Activated T-helper 17 cell treated with anti-CD3 and anti-CD28 coated beads, Interleukin-2, amount 50 U/mL, for 72 hours (primary cell): ENCODE measurements at regions not wholly inside any gene's neighbourhood (a gene's known extent, or its start where the extent isn't known, plus 50 kb on each side); places are given as distances from the start of the nearest gene placed in this dataset.

ENCODE experiments used
- ATAC-seq: fragments of 150-1000 bp; cut with Tn5 transposase; replicated peaks from 2 replicates; pipeline ENCODE4 v1.10.0; 2021; ENCODE audit warnings: mild to moderate bottlenecking, moderate library complexity
- H3K27ac Mint-ChIP-seq: one replicate; pipeline ENCODE4 v1.8.0; 2022; ENCODE audit warnings: mixed read lengths
- H3K27me3 Mint-ChIP-seq: one replicate; pipeline ENCODE4 v1.8.0; 2022; ENCODE audit warnings: mixed read lengths
- H3K36me3 Mint-ChIP-seq: one replicate; pipeline ENCODE4 v1.8.0; 2022; ENCODE audit warnings: low read depth, mild to moderate bottlenecking, mixed read lengths
- H3K4me1 Mint-ChIP-seq: one replicate; pipeline ENCODE4 v1.8.0; 2022; ENCODE audit warnings: mixed read lengths
- H3K4me3 Mint-ChIP-seq: one replicate; pipeline ENCODE4 v1.8.0; 2022; ENCODE audit warnings: mild to moderate bottlenecking, mixed read lengths
- H3K9me3 Mint-ChIP-seq: one replicate; pipeline ENCODE4 v1.8.0; 2022; ENCODE audit warnings: mixed read lengths

DNA sequence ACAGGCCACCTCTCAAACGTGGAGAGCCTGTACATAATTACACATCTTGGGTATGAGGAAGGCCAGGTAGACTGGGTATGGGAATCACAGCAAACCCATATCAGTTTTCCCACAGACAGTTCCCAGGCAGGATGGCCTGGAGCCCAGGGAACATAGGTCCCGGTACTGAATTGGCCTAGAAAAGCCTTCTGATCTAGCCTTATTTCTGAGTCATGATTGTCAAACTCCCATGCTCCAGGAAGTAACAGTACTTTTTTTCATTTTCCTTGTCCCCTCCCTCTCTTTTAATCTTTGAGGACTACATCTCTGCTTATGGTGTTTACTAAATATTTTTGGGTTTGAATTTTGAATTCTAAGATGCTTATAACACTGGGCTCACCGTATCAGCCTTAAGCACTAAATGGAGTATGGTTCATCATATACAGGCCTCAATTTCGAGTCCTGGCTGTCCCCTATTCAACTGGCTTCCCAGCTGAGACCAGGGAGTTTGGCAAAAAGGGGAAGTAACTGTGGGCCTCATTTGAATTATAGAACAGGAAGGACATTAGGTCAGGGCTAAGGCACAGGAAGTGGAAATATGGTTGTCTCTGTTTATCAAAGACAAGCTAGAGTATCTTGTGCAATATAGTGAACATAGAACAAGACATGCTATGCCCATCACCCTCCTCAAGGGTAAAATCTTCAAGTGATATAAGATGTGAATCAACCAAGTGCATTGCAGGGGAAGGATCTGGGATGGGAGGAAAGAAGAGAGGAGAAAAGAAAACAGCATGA is 494.6 kb downstream of the NTRK3 start:
- peaks cover 7% of the 10 kb centered on the region for H3K27me3 Mint-ChIP-seq
- ATAC-seq: no peak

DNA sequence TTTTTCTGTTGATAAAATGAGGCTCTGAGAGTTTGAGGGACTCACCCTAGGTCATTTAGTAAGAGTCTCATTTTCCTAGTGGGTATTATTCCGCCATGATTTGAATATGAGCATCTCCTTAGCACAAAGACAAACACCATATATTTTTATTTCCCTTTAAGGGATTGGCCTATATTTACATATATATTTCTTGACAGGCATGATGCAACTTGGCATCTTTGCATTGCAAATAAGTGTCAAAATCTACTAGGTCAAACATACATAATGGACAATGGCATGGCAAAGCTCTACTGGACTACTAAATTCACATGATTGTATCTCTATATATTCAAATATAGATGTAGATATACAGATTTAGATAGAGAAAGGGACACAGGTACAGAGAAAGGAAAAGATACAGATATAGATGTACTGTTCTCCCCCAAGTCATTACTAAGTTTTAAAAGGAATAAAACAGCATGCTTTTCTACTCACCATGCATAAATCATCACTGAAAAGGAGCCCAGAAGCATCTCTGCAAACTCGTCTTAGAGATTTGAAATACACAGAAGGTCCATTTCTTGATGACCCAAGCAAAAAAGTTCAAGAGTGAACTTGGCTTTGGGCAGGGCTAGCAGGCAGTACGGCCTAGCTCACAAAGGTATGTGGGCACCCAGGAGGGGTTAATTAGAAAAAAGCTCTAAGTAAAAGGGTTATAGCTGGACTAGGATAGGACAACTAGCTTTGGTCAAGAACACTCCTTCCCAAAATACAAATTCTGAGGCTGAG is 495.8 kb downstream of the NTRK3 start:
- Mint-ChIP-seq H3K9me3 (peaks cover 4% of the 10 kb centered on the region), H3K4me3 (no peak overlapping the region), H3K27me3 (peaks cover 5% of the 10 kb centered on the region), H3K36me3 (no peaks in the 10 kb centered on the region), H3K27ac (no peak overlapping the region), H3K4me1 (peaks cover 11% of the 10 kb centered on the region)
- ATAC-seq: no peak

More for the DNA sequence above, 494.6 kb downstream of the NTRK3 start:
- Mint-ChIP-seq H3K4me3 (no peak overlapping the region), H3K9me3 (peaks cover 4% of the 10 kb centered on the region), H3K36me3 (no peaks in the 10 kb centered on the region), H3K27ac (peak overlapping the region; percentile 14), H3K4me1 (peaks cover 11% of the 10 kb centered on the region)

DNA sequence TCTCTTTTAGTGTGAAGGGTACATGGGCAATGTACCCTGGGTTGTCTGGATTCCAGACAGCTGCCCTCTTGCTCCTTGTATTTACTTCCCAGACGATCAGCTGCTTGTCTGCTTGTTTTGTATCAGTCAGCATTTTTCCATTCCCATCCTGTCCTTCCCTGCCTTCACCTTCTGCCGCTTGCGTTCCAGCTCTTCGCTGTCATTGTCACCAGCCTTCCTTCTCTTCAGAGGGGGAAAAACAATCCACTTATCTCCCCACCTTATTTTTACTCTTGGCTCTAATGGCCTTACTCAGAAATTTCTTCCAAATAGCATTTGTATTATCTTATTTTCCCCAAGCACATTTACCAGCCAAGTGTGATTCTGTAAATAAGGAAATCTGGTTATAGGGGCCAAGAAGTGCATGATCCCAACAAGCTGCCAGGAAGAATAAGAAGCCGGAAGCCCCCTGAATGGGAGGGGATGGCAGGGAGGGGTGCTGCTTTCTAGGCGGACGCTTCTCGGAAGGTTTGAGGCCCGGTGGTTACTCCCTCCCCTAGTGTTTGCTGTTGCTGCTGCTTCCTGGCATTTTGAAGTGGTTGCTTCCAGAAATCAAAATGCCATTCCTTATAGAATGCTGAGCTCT is 497.6 kb downstream of the NTRK3 start:
- no peak for ATAC-seq
- Mint-ChIP-seq H3K4me3 (no peak overlapping the region), H3K4me1 (peaks cover 11% of the 10 kb centered on the region), H3K36me3 (no peaks in the 10 kb centered on the region), H3K9me3 (peaks cover 4% of the 10 kb centered on the region), H3K27ac (no peak overlapping the region), H3K27me3 (peaks cover 5% of the 10 kb centered on the region)

DNA sequence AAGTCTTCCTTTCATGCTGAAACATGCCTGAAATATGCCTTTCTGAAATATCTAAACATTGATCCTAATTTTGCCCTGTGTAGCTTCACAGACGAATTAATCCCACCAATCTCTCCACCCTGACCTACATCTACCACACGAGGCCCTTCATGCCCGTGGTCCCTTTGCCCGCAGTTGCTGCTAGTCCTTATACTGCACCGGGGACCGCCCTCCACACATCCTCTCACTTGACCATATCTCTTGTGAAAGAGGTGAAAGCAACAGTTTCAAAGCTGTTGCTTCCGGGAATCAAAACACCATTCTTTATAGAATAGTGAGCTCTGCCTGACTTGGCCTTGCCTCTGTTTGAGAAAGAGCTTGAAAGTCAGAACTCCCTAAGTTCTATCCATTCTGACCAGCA is 499.5 kb downstream of the NTRK3 start:
- Mint-ChIP-seq H3K27ac (no peak overlapping the region), H3K4me3 (no peak overlapping the region), H3K27me3 (peaks cover 5% of the 10 kb centered on the region), H3K9me3 (peaks cover 4% of the 10 kb centered on the region), H3K36me3 (no peaks in the 10 kb centered on the region), H3K4me1 (peaks cover 10% of the 10 kb centered on the region)
- no peak for ATAC-seq

DNA sequence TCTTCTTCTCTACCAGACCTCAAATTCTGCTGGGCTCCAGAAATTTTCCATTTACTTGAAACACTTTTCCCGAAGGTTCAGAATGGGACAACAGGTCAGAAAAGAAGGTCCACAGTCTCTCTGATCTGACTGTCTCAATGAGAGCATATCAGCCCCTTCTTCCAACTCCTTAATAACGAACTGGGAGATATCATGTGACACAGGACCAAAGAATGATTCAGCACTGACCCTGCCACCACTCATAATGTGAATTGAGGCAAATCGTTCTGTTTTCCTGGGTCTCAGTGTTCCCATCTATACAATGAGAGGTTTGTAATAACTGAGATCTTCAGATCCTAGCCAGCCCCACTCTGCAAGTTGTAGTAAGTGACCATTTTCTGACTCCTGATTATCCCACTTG is 500.5 kb downstream of the NTRK3 start:
- peaks cover 5% of the 10 kb centered on the region for H3K27me3 Mint-ChIP-seq
- ATAC-seq: no peak
- H3K4me1 Mint-ChIP-seq: peaks cover under 1% of the 10 kb centered on the region
- no peak overlapping the region for H3K4me3 Mint-ChIP-seq
- H3K27ac Mint-ChIP-seq: no peak overlapping the region
- H3K36me3 Mint-ChIP-seq: no peaks in the 10 kb centered on the region
- H3K9me3 Mint-ChIP-seq: peaks cover 4% of the 10 kb centered on the region

DNA sequence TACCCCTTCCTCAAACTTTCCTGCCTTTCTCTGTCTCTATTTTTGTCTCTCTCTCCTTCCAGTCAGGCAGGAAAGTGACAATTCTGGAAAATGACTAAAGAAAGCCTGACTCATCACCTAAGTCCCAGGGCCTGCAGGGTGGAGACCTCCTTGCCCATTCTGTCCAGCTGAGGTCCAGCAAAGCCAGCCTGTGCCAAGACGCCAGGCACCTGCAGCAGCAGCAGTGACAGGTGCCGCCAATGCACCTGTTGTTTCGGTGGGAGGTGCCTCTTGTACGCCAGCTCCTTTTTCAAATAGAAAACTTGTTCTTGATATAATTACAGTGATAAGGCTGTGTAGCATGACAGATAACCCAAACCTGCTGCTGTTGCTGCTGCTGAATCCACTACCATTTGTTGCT is 501.3 kb downstream of the NTRK3 start:
- no peak for ATAC-seq
- no peaks in the 10 kb centered on the region for H3K36me3 Mint-ChIP-seq
- H3K27ac Mint-ChIP-seq: no peak overlapping the region

DNA sequence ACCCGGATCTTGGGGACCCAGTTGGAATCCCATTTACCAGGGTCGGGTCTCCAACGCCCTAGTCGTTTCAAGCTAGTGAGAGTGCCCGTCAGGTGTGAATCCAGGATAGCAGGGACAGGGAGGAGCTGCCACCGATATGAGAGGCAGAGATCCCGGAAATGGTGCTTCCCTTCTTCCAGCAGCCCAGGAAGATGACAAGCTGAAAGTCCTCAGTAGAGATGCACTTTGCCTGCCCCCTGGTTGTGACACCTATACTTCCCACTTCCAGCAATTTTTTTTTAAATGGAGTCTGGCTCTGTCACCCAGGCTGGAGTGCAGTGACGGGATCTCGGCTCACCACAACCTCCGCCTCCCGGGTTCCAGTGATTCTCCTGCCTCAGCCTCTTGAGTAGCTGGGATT is 503.0 kb downstream of the NTRK3 start:
- H3K27me3 Mint-ChIP-seq: peaks cover 6% of the 10 kb centered on the region
- H3K27ac Mint-ChIP-seq: no peak overlapping the region
- no peaks in the 10 kb centered on the region for H3K4me1 Mint-ChIP-seq
- no peaks in the 10 kb centered on the region for H3K36me3 Mint-ChIP-seq
- peaks cover 4% of the 10 kb centered on the region for H3K9me3 Mint-ChIP-seq
- no peak overlapping the region for H3K4me3 Mint-ChIP-seq
- ATAC-seq: no peak

More for the DNA sequence above, 501.3 kb downstream of the NTRK3 start:
- H3K4me3 Mint-ChIP-seq: no peak overlapping the region
- H3K4me1 Mint-ChIP-seq: no peaks in the 10 kb centered on the region
- H3K27me3 Mint-ChIP-seq: peaks cover 5% of the 10 kb centered on the region
- H3K9me3 Mint-ChIP-seq: peaks cover 4% of the 10 kb centered on the region

DNA sequence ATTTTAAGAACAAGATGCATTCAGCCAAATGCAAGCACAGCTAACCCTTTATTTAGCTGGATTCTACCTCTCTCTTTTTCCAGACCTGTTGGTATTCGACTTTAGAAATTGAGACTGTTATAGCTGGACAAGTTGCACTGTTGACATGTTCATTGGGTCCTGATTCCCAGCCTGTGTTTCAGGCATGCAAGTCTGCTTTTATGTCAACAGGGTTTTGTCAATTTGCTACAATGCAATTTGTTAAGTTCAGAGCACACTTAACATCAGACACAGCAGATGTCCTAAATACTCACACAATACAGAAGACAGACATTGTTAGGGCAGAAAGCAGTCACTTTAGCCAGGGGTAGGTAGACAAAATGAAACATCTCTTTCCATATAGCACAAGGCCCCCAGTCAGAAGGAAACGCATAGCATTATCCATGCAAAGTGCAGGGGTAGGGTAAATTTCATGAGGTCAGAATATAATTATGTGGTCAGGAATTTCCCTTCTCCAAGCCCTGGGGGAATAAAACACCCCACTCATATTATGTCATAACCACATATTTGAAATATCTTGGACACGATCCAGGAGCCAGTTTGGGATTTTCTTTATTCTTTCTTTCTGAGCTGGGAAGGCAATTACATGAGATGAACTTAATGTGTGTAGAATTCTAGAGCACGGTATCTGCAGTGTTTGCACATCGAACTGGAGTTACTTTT is 504.1 kb downstream of the NTRK3 start:
- Mint-ChIP-seq H3K36me3 (no peaks in the 10 kb centered on the region), H3K9me3 (peaks cover 4% of the 10 kb centered on the region), H3K4me1 (no peaks in the 10 kb centered on the region), H3K27ac (no peak overlapping the region), H3K4me3 (no peak overlapping the region), H3K27me3 (peaks cover 13% of the 10 kb centered on the region)
- peak; percentile 12 for ATAC-seq

DNA sequence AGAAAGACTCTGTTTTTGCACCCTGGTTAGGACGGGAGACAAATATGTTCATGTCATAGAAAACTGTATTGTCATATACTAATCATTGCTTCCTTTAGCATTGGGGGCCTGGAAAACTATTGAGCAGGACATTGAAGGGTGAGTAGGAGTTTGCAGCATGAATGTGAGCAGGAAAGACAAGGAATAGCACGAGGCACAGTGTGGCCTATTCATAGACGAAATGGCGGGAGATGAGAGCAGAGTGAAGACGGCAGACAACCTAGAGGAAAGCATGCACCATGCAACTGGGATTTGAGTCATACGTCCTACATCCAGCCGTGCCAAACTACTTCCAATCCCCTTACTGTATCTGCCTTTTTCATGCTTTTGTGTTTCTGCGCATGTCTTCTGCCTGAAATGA is 508.1 kb downstream of the NTRK3 start:
- Mint-ChIP-seq H3K4me3 (no peak overlapping the region), H3K4me1 (no peaks in the 10 kb centered on the region), H3K36me3 (no peaks in the 10 kb centered on the region), H3K27me3 (peaks cover 12% of the 10 kb centered on the region), H3K9me3 (no peaks in the 10 kb centered on the region), H3K27ac (no peak overlapping the region)
- ATAC-seq: no peak

DNA sequence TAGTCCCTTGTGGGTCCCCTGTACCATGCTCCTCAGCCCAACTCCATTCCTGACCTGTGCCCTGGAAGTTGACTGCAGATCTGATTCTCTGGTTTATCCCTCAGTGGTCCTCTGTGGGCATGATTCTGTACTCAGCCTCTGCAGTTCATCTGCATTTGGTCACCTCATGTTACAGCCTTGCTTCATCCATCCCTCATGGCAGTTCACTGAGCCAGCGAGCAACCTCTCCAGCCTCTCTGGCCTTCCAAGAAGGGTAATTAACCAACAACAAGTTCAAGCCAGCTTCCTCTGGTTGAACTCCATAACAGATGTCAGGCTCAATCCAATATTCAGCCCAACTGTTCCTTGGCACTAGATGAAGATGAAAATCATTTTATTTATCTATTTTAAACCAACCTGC is 509.5 kb downstream of the NTRK3 start:
- Mint-ChIP-seq H3K4me3 (no peak overlapping the region), H3K27ac (no peak overlapping the region), H3K4me1 (no peaks in the 10 kb centered on the region), H3K36me3 (no peaks in the 10 kb centered on the region), H3K9me3 (no peaks in the 10 kb centered on the region), H3K27me3 (peaks cover 12% of the 10 kb centered on the region)
- no peak for ATAC-seq

DNA sequence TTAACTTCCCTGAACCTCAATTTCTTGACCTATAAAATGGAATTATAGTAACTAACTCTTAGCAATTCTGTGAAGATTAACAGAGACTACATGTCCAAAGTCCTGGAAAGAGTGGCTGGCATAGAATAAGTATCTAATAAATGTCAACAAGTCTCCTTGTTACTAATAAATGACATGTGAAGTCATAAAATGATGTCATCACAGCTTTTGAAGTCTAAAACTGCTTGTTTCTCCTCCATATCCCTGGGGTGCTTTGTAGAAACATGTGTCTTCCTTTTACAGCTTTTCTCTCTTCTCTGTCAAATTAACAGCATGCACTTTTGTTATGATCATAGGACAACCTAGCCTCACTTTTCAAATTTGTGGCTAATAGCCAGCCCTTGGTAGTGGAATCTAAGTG is 510.2 kb downstream of the NTRK3 start:
- Mint-ChIP-seq H3K27ac (no peak overlapping the region), H3K9me3 (no peaks in the 10 kb centered on the region), H3K4me1 (no peaks in the 10 kb centered on the region), H3K27me3 (peaks cover 12% of the 10 kb centered on the region), H3K4me3 (no peak overlapping the region), H3K36me3 (no peaks in the 10 kb centered on the region)
- ATAC-seq: no peak

DNA sequence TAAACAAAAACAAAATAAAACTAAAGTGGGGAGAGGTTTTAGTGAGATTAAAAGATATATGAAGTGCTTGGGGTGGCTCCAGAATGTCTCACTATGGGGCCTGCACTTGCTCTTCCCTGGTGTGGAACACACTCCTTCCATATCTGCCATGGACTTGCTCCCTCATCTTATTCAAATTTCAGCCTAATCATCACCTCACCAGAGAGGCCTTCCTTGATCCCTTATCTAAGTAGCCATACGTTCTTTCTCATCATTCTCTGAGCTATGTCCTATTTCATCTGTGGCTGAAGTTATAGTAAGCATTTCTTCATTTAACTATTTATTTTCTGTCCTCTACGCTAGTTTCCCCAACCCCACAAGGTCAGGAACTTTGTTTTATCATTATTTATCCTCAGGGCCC is 511.7 kb downstream of the NTRK3 start:
- H3K27ac Mint-ChIP-seq: no peak overlapping the region

DNA sequence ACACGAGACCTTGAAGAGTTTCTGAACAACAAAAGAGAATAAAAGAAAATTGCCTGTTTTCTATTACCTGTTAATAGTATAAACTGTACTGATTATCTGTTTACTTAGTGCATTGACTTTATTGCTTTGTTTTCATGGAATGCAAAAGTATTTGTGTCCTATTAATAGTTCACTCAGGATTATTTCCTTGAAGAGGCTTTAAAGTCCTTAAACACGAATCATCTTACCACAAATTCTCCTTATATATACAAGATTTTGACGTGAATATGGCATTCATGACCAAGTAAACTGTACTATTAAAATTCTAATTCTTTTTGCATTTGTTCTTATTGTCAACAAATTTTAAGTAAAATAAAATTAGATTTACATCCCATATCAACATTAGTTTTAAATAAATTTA is 513.0 kb downstream of the NTRK3 start:
- no peak for ATAC-seq
- Mint-ChIP-seq H3K4me3 (no peak overlapping the region), H3K9me3 (no peaks in the 10 kb centered on the region), H3K4me1 (no peaks in the 10 kb centered on the region), H3K27ac (no peak overlapping the region), H3K27me3 (peaks cover 12% of the 10 kb centered on the region), H3K36me3 (no peaks in the 10 kb centered on the region)

More for the DNA sequence above, 511.7 kb downstream of the NTRK3 start:
- H3K4me1 Mint-ChIP-seq: no peaks in the 10 kb centered on the region
- no peak overlapping the region for H3K4me3 Mint-ChIP-seq
- no peak for ATAC-seq
- no peaks in the 10 kb centered on the region for H3K9me3 Mint-ChIP-seq
- no peaks in the 10 kb centered on the region for H3K36me3 Mint-ChIP-seq
- H3K27me3 Mint-ChIP-seq: peaks cover 12% of the 10 kb centered on the region

DNA sequence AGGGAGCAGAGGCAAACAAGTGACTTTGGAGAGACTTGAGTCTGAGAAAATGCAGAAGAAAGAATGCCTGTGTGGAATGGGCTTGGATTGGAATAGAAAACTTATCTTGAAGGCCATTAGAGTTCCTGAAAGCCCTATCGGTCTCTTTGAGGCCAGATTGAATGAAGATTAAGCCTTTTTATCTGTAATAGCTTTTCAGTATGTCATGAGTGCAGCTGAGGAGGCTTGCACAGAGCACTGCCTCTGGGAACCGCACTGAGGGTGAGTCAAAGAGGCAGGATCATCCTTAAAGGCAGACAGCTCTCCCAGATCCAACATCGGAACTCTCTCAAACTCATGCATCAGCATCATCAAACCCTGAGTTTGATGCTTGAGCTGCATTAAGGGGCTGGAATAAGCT is 515.2 kb downstream of the NTRK3 start:
- H3K27me3 Mint-ChIP-seq: no peaks in the 10 kb centered on the region
- no peak overlapping the region for H3K27ac Mint-ChIP-seq
- no peaks in the 10 kb centered on the region for H3K9me3 Mint-ChIP-seq
- H3K4me1 Mint-ChIP-seq: no peaks in the 10 kb centered on the region
- H3K36me3 Mint-ChIP-seq: no peaks in the 10 kb centered on the region
- no peak overlapping the region for H3K4me3 Mint-ChIP-seq
- ATAC-seq: no peak
